Memory B cell (primary cell): ENCODE measurements at regions not wholly inside any gene's neighbourhood (a gene's known extent, or its start where the extent isn't known, plus 50 kb on each side); places are given as distances from the start of the nearest gene placed in this dataset.

Experiments used
- ATAC-seq: fragments of 150-1000 bp; cut with Tn5 transposase; 2 replicates; pipeline ENCODE4 v1.10.0; 2021; ENCODE audit warnings: low read depth, mild to moderate bottlenecking, moderate library complexity
- DNase-seq, 2 donors: peaks; one replicate each; pipeline ENCODE4 v3.0.0; 2022; ENCODE audit warnings: low spot score in 2 of 2
- H3K27ac Mint-ChIP-seq: one replicate; pipeline ENCODE4 v1.8.0; 2022; ENCODE audit warnings: mild to moderate bottlenecking, moderate library complexity, mixed read lengths
- H3K27me3 Mint-ChIP-seq: one replicate; pipeline ENCODE4 v1.8.0; 2022; ENCODE audit warnings: mixed read lengths
- H3K36me3 Mint-ChIP-seq: one replicate; pipeline ENCODE4 v1.8.0; 2022; ENCODE audit warnings: mild to moderate bottlenecking, mixed read lengths
- H3K4me1 Mint-ChIP-seq: one replicate; pipeline ENCODE4 v1.8.0; 2022; ENCODE audit warnings: mixed read lengths
- H3K4me3 Mint-ChIP-seq: one replicate; pipeline ENCODE4 v1.8.0; 2022; ENCODE audit warnings: mild to moderate bottlenecking, moderate library complexity, mixed read lengths
- H3K9me3 Mint-ChIP-seq: one replicate; pipeline ENCODE4 v1.8.0; 2022; ENCODE audit warnings: mixed read lengths

DNA sequence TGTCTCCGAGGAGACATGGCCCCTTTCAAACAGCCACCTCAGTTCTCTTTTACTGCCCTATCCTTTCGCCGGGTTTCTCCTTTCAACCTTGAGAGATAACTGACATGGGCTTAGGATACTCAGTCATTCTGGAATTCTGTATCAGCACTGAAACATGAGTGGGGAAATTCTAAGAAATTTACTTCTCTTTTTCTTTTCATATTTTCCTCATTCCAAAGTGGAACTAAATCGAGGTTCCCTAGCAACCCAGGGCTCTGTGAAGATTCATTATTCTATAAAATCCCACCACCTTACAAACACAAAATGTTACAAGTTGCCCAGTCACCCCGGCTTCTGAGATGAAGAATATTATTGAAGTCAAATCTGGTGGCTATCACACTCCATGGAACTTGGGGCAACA, 319.2 kb downstream of the ENC1 start:
- H3K4me1 Mint-ChIP-seq, result no peaks in the 10 kb centered on the region

DNA sequence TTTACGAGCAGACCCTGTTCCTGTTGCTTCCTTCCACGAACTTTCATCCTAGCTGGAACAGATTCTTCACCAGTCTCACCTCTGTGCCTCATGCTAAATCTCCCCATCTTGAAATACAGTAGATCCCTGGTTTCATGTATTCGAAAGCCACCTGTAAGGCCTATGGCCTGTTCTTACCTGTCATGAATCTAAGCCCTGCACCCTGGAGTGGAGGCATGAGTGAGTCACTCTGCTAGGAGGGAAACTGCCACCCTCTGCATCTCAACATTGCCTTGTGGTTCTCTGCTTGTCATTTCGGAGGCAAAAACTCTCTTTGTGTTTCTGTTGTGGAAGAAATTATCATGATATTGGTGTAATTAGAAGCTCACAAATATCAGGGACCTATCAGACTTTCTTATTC, 320.0 kb downstream of the ENC1 start:
- no peak for ATAC-seq
- Mint-ChIP-seq H3K27me3 (peaks cover 5% of the 10 kb centered on the region), H3K36me3 (no peaks in the 10 kb centered on the region), H3K27ac (no peak overlapping the region), H3K4me3 (no peak overlapping the region), H3K9me3 (no peaks in the 10 kb centered on the region), H3K4me1 (no peaks in the 10 kb centered on the region)
- no peak for DNase-seq

More for the DNA sequence above, 319.2 kb downstream of the ENC1 start:
- Mint-ChIP-seq H3K27ac (no peak overlapping the region), H3K27me3 (peaks cover 5% of the 10 kb centered on the region), H3K36me3 (no peaks in the 10 kb centered on the region), H3K9me3 (no peaks in the 10 kb centered on the region), H3K4me3 (no peak overlapping the region)
- ATAC-seq (no peak), DNase-seq (no peak)

DNA sequence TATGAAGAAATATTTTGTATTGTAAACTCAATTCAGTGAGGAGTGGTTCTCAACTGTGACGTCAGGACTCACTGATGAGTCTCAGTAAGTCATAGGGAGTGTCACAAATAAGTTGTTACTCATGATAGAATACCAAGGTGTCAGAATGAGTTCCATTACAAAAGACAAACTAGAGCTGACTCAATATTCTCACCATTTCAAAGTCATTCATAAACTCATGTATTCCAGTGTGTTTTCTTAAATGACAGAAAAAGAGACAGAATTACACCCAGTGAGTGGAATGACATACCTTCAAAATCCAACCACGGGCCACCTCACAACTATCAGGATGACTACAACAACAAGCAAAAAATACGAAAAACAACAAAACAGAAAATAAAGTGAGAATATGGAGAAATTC, 321.5 kb downstream of the ENC1 start:
- H3K36me3 Mint-ChIP-seq, result no peaks in the 10 kb centered on the region
- ATAC-seq, result no peak
- DNase-seq, result no peak
- no peak overlapping the region for H3K4me3 Mint-ChIP-seq
- peaks cover 4% of the 10 kb centered on the region for H3K27me3 Mint-ChIP-seq
- no peaks in the 10 kb centered on the region for H3K4me1 Mint-ChIP-seq
- no peak overlapping the region for H3K27ac Mint-ChIP-seq
- no peaks in the 10 kb centered on the region for H3K9me3 Mint-ChIP-seq

DNA sequence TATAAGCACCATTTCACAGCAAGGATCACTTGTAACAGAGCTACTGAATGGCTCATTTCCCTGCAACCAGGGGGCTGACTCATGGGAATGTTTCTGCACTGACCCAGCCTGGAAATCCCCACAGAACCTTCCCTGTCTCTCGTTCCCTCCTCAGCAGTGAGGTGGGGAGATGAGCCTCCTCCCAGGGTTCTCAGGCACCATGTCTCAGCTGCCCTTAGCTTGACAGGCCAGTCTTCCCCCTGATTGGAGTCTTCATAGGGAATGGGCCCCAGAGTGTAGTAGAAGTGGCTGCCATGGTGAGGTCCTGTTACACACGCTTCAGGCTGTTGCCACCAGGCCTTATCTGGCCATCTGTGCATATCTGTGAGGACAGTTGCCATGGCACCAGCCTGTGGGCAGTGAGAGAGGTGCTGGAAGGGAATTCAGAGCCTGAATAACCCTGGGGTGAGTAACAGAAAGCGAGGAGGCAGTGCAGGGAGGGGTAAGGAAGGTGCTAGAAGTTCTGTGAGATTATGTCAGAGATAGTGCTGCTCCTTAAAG, 324.4 kb downstream of the ENC1 start:
- ATAC-seq, result no peak
- no peak overlapping the region for H3K27ac Mint-ChIP-seq
- peaks cover 9% of the 10 kb centered on the region for H3K27me3 Mint-ChIP-seq
- H3K4me3 Mint-ChIP-seq, result no peak overlapping the region
- DNase-seq, result no peak
- H3K9me3 Mint-ChIP-seq, result no peaks in the 10 kb centered on the region
- H3K4me1 Mint-ChIP-seq, result no peaks in the 10 kb centered on the region
- H3K36me3 Mint-ChIP-seq, result no peaks in the 10 kb centered on the region

DNA sequence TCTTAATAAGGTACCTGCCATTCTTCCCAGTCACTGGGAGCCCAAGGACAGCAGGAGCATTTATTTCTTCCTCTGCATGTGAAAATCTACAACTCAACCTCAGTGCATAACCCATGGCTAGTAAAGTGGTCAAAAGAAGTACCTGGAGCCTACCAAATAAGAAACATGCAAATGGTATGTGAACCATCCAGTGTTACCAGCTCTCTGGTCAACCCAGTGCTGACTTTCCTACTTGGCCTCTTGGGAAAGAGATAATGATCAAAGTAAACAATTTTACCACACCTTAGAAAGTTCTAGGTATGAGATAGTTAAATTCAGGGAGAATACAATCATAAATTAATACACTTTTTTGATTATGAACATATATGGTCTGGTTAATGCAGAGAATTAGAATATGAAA, 325.6 kb downstream of the ENC1 start:
- Mint-ChIP-seq H3K9me3 (no peaks in the 10 kb centered on the region), H3K4me1 (no peaks in the 10 kb centered on the region), H3K36me3 (no peaks in the 10 kb centered on the region), H3K4me3 (no peak overlapping the region), H3K27me3 (peaks cover 10% of the 10 kb centered on the region), H3K27ac (no peak overlapping the region)
- ATAC-seq (no peak), DNase-seq (no peak)

DNA sequence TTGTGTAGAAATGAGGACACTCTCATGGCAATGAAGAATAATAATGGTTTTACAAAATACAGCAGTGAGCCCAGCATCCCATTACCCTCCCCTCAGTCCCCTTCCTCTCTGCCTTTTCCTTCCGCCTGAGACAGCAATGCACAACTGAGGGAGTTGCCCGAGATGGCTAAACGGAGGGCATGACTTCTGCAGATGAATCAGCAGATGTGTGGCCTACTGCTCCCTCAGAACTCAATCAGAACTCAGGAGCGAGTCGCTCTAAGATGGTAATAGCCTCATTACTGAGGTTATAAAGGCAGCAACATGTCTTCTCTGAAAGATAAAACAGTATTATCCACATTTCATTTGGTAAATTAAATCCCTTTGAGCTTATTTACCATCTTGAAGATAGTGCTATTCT, 326.6 kb downstream of the ENC1 start:
- Mint-ChIP-seq H3K4me1 (no peaks in the 10 kb centered on the region), H3K27me3 (peaks cover 10% of the 10 kb centered on the region), H3K4me3 (no peak overlapping the region), H3K27ac (no peak overlapping the region), H3K36me3 (no peaks in the 10 kb centered on the region), H3K9me3 (no peaks in the 10 kb centered on the region)
- ATAC-seq, result no peak
- no peak for DNase-seq

DNA sequence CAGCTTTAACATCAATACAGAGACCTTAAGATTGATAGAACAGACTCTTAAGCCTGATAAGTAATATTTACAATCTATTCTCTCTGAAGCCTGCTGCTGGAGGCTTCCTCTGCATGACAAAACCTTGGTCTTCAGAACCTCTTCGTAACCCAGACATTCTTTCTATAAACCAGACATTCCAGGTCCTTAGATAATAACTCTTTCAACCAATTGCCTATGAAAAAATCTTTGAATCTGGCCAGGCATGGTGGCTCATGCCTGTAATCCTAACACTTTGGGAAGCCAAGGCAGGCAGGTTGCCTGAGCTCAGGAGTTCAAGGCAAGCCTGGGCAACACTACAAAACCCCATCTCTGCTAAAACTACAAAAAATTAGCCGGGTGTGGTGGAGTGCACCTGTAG, 327.8 kb downstream of the ENC1 start:
- H3K27me3 Mint-ChIP-seq, result peaks cover 10% of the 10 kb centered on the region
- ATAC-seq, result no peak

DNA sequence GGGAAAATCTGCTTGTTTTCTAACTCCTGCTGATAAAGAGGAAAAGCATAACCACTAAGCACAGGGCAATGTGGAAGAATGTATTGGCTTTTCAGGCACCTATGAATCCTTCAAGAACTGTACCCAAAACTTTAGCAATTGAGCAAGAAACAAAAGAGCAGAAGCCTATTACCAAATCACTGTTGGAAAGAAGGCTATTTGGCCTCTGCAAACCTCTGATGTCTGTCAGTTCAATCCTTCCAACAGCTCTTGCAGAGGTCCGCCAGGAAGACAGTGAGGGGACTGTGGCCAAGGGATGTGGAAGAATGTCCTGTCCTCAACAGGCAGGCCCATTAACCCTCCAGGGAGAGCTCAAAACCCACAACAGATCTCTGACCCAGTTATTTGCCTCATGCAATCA, 328.6 kb downstream of the ENC1 start:
- Mint-ChIP-seq H3K36me3 (no peaks in the 10 kb centered on the region), H3K27me3 (peaks cover 10% of the 10 kb centered on the region), H3K27ac (no peak overlapping the region), H3K4me1 (no peaks in the 10 kb centered on the region), H3K4me3 (no peak overlapping the region), H3K9me3 (no peaks in the 10 kb centered on the region)
- DNase-seq, result no peak
- ATAC-seq, result no peak

More for the DNA sequence above, 327.8 kb downstream of the ENC1 start:
- H3K36me3 Mint-ChIP-seq, result no peaks in the 10 kb centered on the region
- H3K9me3 Mint-ChIP-seq, result no peaks in the 10 kb centered on the region
- H3K4me1 Mint-ChIP-seq, result no peaks in the 10 kb centered on the region
- DNase-seq, result no peak
- H3K4me3 Mint-ChIP-seq, result no peak overlapping the region
- no peak overlapping the region for H3K27ac Mint-ChIP-seq

DNA sequence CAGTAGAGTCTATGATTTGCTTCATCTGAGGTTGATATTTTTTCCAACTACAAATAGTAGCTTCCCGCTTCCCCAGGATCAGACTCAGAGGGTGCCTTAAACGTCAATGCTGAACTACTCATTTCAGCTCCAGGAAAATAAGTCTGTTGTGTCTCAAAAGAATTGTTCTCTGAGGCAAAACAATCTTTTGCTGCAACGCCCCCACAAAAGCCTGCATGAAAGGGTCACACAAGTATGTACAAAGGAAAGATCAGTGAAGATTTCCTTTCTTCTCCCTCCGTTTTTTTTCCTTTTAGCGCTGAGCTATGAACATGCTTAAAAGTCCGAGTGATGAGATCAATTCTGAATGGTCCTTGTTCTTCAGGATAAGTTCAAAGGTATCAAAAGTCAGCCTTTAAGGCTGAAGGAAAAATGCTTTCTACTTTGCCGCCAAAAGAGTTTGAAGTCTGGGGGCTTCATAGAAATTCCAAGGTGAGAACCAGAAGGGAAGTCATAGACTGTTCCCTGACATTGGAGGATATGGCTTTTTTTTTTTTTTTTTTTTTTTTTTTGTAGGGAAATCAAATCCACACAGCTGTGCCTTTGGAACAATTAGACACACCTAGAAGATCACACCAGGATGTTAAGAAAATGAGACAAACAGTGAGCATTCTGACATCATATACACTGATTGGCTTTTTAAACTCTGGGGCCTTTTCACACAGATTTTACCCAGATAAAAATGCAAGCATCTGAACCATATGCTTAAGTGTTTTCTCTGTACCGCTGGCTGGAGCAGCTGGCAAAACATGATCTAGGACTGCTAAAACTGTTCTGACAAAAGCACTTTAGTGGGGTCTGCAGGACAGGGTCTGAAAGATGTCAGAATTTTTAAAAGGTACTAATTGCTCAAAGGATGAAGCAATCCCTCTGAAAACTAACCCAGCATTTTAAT, 329.3 kb downstream of the ENC1 start:
- DNase-seq (no peak), ATAC-seq (no peak)
- Mint-ChIP-seq H3K4me1 (no peaks in the 10 kb centered on the region), H3K9me3 (no peaks in the 10 kb centered on the region), H3K4me3 (no peak overlapping the region), H3K27ac (no peak overlapping the region), H3K27me3 (peaks cover 8% of the 10 kb centered on the region), H3K36me3 (no peaks in the 10 kb centered on the region)

DNA sequence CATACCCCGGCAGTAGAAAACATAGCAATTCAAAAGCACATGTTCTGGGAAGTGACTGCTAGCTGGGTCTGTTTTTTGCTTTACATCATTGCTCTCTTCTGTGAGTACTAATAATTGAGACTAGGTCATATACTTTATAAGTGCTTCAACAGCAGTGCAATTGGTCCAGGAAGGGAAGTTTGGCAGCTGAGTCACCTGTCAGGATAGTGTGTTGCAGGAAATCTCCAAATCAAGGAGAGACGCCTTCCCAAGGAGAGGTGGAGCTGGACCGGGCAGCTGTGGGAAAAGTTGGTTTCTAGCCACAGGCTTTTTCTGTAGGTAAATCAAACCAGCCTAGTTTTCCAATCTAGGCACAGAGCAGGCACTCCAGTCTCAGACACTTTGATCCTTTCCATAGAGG, 330.1 kb downstream of the ENC1 start:
- no peak overlapping the region for H3K4me3 Mint-ChIP-seq
- ATAC-seq (no peak), DNase-seq (no peak)
- no peaks in the 10 kb centered on the region for H3K9me3 Mint-ChIP-seq
- H3K36me3 Mint-ChIP-seq, result no peaks in the 10 kb centered on the region
- peaks cover 8% of the 10 kb centered on the region for H3K27me3 Mint-ChIP-seq
- no peaks in the 10 kb centered on the region for H3K4me1 Mint-ChIP-seq
- no peak overlapping the region for H3K27ac Mint-ChIP-seq

DNA sequence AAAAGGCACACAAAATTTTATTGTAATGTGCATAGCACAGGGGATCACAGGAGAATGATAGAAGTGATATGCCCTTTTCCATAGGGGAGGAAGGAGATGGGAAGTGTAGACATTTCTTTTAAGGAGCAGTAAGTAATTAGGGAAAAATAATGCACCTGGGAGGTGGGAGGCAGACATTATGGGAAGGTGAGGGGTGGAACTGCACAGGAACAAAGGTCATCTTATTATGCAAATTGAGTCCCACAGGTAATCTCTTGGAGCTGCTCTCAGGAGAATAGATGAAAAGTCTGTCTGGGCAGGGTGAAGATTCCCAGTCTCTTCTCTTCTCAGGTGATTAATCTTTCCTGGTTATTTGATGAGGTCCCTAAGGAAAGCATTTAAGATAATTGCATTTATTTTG, 331.5 kb downstream of the ENC1 start:
- H3K4me3 Mint-ChIP-seq, result no peak overlapping the region
- H3K4me1 Mint-ChIP-seq, result no peaks in the 10 kb centered on the region
- H3K36me3 Mint-ChIP-seq, result no peaks in the 10 kb centered on the region
- DNase-seq, result no peak
- H3K27ac Mint-ChIP-seq, result no peak overlapping the region
- no peak for ATAC-seq
- no peaks in the 10 kb centered on the region for H3K9me3 Mint-ChIP-seq
- H3K27me3 Mint-ChIP-seq, result peaks cover 8% of the 10 kb centered on the region

DNA sequence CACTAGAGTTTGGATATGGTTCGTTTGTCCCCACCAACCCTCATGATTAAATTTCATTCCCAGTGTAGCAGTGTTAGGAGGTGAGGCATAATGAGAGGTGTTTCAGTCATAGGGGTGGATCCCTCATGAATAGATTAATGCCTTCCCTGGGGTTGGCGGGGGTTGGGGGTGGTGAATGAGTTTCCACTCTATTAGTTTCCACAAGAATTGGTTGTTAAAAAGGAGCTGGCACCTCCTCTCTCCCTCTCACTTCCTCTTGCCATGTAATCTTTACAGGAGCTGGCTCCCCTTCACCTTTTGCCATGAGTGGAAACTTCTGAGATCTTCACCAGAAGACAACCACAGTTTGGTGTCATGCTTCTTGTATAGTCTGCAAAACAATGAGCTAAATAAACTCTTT, 333.7 kb downstream of the ENC1 start:
- Mint-ChIP-seq H3K9me3 (no peaks in the 10 kb centered on the region), H3K4me1 (no peaks in the 10 kb centered on the region), H3K27me3 (peaks cover 2% of the 10 kb centered on the region), H3K27ac (no peak overlapping the region), H3K36me3 (no peaks in the 10 kb centered on the region), H3K4me3 (no peak overlapping the region)
- ATAC-seq, result no peak
- DNase-seq, result no peak

DNA sequence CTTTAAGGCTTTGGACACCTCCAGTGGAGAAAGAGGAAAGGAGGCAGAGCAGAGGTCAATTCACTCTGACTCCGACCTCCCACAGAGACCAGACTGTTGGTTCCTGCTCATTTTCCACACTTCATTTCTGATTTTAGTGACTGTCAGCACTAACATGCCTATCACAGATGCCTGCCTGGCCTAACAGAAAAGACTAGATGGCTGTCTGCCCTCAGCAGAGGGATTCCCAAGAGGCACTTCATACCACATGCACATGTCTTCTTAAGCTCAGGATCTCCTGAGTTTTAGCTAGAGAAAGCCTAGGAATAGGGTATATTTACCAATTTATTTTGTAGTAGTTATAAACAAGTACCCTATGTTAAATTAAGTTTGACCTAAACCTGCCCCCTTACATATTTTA, 336.0 kb downstream of the ENC1 start:
- H3K36me3 Mint-ChIP-seq, result no peaks in the 10 kb centered on the region
- ATAC-seq (no peak), DNase-seq (no peak)
- H3K27me3 Mint-ChIP-seq, result no peaks in the 10 kb centered on the region
- no peak overlapping the region for H3K27ac Mint-ChIP-seq
- no peaks in the 10 kb centered on the region for H3K4me1 Mint-ChIP-seq
- H3K9me3 Mint-ChIP-seq, result peaks cover 3% of the 10 kb centered on the region
- no peak overlapping the region for H3K4me3 Mint-ChIP-seq

DNA sequence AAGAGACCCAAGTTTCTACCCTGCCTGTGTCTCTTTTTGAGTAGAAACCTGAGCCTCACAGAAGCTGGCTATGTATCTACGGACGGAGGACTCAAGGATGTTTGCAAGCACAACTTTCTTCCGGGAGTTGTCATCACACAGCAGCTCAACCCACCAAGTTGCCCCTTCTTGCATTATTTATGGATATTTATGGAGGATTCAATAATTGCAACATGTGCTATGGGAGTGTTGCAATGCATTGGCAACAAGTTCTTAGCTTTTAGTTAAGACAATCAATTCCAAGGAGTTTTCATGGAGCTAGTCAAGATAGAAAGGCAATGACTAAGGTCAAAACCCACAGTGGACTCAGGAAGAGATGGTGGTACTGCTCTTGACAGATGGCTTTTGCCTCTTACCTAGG, 336.9 kb downstream of the ENC1 start:
- no peak overlapping the region for H3K27ac Mint-ChIP-seq

DNA sequence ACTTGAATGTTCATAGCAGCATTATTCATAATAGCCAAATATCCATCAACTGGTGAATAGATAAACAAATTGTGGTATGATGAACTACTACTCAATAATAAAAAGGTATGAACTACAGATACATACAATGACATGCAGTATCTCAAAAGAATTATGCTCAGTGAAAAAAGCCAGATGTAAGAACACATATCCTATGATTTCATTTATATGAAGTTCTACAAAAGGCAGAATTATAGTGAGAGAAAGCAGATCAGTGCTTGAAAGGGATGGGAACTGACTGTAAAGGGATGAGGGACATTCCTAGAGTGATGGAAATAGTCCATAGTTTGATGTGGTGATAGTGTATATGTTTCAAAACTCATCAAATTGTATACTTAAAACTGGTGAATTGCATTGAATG, 339.0 kb downstream of the ENC1 start:
- H3K9me3 Mint-ChIP-seq, result peaks cover 3% of the 10 kb centered on the region
- H3K4me3 Mint-ChIP-seq, result no peak overlapping the region
- no peaks in the 10 kb centered on the region for H3K27me3 Mint-ChIP-seq
- H3K36me3 Mint-ChIP-seq, result no peaks in the 10 kb centered on the region
- ATAC-seq (no peak), DNase-seq (no peak)
- H3K27ac Mint-ChIP-seq, result no peak overlapping the region
- no peaks in the 10 kb centered on the region for H3K4me1 Mint-ChIP-seq

More for the DNA sequence above, 336.9 kb downstream of the ENC1 start:
- H3K36me3 Mint-ChIP-seq, result no peaks in the 10 kb centered on the region
- no peaks in the 10 kb centered on the region for H3K4me1 Mint-ChIP-seq
- no peak overlapping the region for H3K4me3 Mint-ChIP-seq
- peaks cover 3% of the 10 kb centered on the region for H3K9me3 Mint-ChIP-seq
- ATAC-seq (no peak), DNase-seq (no peak)
- no peaks in the 10 kb centered on the region for H3K27me3 Mint-ChIP-seq
